Keratinocyte (primary cell): ENCODE measurements at regions not wholly inside any gene's neighbourhood (a gene's known extent, or its start where the extent isn't known, plus 50 kb on each side); places are given as distances from the start of the nearest gene placed in this dataset.

Experiments
- DNase-seq: peaks from one replicate; pipeline ENCODE4 v3.0.0-alpha.2; 2011; ENCODE audit warnings: low read depth, missing footprints, low spot score
- FAIRE-seq: peaks from 2 replicates; lab custom pipeline; 2011; peaks lifted over from hg19 to GRCh38; lab: Jason Lieb, UNC
- H2AFZ ChIP-seq: 2 replicates; pipeline ENCODE4 v1.6.0; 2012; ENCODE audit warnings: low read length, control low read depth, inconsistent platforms; ENCODE audit not compliant: control insufficient read depth
- H3K27ac ChIP-seq: 2 replicates; pipeline ENCODE4 v1.5.1; 2011; ENCODE audit warnings: low read length; ENCODE audit not compliant: control insufficient read depth, insufficient read depth
- H3K27me3 ChIP-seq: 3 replicates; pipeline ENCODE4 v1.6.0; 2011; ENCODE audit warnings: low read length; ENCODE audit not compliant: control insufficient read depth, insufficient read depth; ENCODE audit errors: extremely low read depth
- H3K36me3 ChIP-seq, 2 experiments: 2 replicates in 1 of 2; 3 replicates in 1 of 2; pipeline ENCODE4 v1.5.1; 2011; ENCODE audit warnings: low read length in 2 of 2, mild to moderate bottlenecking in 1 of 2; ENCODE audit not compliant: control insufficient read depth in 2 of 2, insufficient read depth in 2 of 2; ENCODE audit errors: extremely low read depth in 1 of 2
- H3K4me1 ChIP-seq: 3 replicates; pipeline ENCODE4 v1.5.1; 2011; ENCODE audit warnings: low read length; ENCODE audit not compliant: control insufficient read depth, insufficient read depth; ENCODE audit errors: extremely low read depth
- H3K4me2 ChIP-seq: 3 replicates; pipeline ENCODE4 v1.6.0; 2011; ENCODE audit warnings: low read depth, low read length; ENCODE audit not compliant: control insufficient read depth, insufficient read depth; ENCODE audit errors: extremely low read depth
- H3K4me3 ChIP-seq, 3 experiments: fragments of 200-600 bp in 1 of 3; sonication (generic) in 1 of 3; 2 replicates in 2 of 3; 3 replicates in 1 of 3; pipeline ENCODE4 v1.5.1; 2011 to 2016; ENCODE audit warnings: low read length in 3 of 3, mild to moderate bottlenecking in 3 of 3, control low read depth in 2 of 3, inconsistent platforms in 1 of 3, low read depth in 1 of 3, mixed read lengths in 1 of 3, mixed run types in 1 of 3, moderate library complexity in 1 of 3; ENCODE audit not compliant: control insufficient read depth in 2 of 3, insufficient read depth in 2 of 3; ENCODE audit errors: extremely low read depth in 1 of 3
- H3K79me2 ChIP-seq: 2 replicates; pipeline ENCODE4 v1.6.0; 2012; ENCODE audit warnings: low read length; ENCODE audit not compliant: control insufficient read depth, insufficient read depth
- H3K9ac ChIP-seq: 3 replicates; pipeline ENCODE4 v1.6.0; 2011; ENCODE audit warnings: low read length; ENCODE audit not compliant: control insufficient read depth, insufficient read depth; ENCODE audit errors: extremely low read depth
- H3K9me1 ChIP-seq: 3 replicates; pipeline ENCODE4 v1.6.0; 2011; ENCODE audit warnings: low read length; ENCODE audit not compliant: control insufficient read depth, insufficient read depth; ENCODE audit errors: extremely low read depth
- H3K9me3 ChIP-seq: 2 replicates; pipeline ENCODE4 v1.5.1; 2012; ENCODE audit warnings: low read depth, low read length; ENCODE audit not compliant: control insufficient read depth
- H4K20me1 ChIP-seq: 3 replicates; pipeline ENCODE4 v1.6.0; 2011; ENCODE audit warnings: low read length; ENCODE audit not compliant: control insufficient read depth, insufficient read depth; ENCODE audit errors: extremely low read depth
- EZH2 ChIP-seq: IDR thresholded peaks from one replicate; pipeline ENCODE4 v1.6.1; 2012; ENCODE audit warnings: inconsistent platforms, mild to moderate bottlenecking, low read length, moderate library complexity
- dilution Hi-C: fragments of 300-500 bp; cut with MboI; formaldehyde crosslinking; loops from one replicate; pipeline ENCODE4 v1.7.0; 2020; ENCODE audit warnings: low sequenced_read_pairs; ENCODE audit not compliant: extremely low pct_ligation_motif_present
- TF ChIP-seq, protein P1 (sequence below), 3 experiments: IDR thresholded peaks in 1 of 3; conservative IDR thresholded peaks in 1 of 3; optimal IDR thresholded peaks in 1 of 3; 2 replicates in 2 of 3; 3 replicates in 1 of 3; pipeline versions ENCODE3 to v1.5.1; 2011; ENCODE audit warnings: low read length in 3 of 3, mild to moderate bottlenecking in 3 of 3, moderate library complexity in 2 of 3, control low read depth in 1 of 3, inconsistent platforms in 1 of 3; ENCODE audit not compliant: insufficient read depth in 2 of 3; ENCODE audit errors: extremely low read depth in 1 of 3

DNA sequence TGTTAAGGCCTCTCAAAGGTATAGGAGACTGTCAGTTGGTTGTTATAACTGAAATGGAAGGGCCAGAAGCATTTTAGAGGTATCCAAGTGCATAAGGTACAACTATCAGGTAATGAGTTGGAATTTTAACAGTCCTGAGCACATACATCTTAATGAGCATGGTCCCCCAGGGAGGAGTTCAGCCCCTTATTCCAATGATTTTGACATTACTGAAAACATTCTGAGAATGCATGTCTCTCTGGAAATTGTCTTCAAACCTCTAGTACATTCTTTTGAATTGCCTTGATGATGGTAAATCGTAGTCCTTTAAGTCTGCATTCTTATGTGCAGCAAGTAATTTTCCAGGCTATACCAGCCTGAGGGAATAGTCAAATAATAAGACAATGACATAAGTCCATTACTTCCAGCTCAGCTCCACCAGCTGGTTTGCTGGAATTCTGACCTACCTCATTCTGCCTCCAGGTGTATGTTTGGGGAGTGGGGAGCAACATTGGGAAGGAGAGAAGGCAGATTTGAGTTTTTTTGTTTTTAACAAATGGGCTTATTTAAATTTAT, 239.2 kb downstream of the MSRB3 start:
- no peaks in the 10 kb centered on the region for H4K20me1 ChIP-seq
- TF ChIP-seq, protein P1, sequence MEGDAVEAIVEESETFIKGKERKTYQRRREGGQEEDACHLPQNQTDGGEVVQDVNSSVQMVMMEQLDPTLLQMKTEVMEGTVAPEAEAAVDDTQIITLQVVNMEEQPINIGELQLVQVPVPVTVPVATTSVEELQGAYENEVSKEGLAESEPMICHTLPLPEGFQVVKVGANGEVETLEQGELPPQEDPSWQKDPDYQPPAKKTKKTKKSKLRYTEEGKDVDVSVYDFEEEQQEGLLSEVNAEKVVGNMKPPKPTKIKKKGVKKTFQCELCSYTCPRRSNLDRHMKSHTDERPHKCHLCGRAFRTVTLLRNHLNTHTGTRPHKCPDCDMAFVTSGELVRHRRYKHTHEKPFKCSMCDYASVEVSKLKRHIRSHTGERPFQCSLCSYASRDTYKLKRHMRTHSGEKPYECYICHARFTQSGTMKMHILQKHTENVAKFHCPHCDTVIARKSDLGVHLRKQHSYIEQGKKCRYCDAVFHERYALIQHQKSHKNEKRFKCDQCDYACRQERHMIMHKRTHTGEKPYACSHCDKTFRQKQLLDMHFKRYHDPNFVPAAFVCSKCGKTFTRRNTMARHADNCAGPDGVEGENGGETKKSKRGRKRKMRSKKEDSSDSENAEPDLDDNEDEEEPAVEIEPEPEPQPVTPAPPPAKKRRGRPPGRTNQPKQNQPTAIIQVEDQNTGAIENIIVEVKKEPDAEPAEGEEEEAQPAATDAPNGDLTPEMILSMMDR (optimal IDR thresholded peaks at IDR 0.05 in 1 of 3, IDR thresholded peaks at IDR 0.05 in 1 of 3, conservative IDR thresholded peaks at IDR 0.05 in 1 of 3; ENCODE audit: extremely low read depth in 1 of 3, insufficient read depth in 2 of 3, low read length in 3 of 3) = no peak
- TF ChIP-seq EZH2 = no peak
- no peaks in the 10 kb centered on the region for H3K36me3 ChIP-seq
- DNase-seq (no peak), FAIRE-seq (no peak)
- dilution Hi-C loops = no loop called here
- H3K79me2 ChIP-seq = no peaks in the 10 kb centered on the region
- no peak overlapping the region for H2AFZ ChIP-seq
- H3K27ac ChIP-seq = no peak overlapping the region
- no peak overlapping the region for H3K4me3 ChIP-seq
- no peak overlapping the region for H3K9ac ChIP-seq
- no peaks in the 10 kb centered on the region for H3K27me3 ChIP-seq
- no peak overlapping the region for H3K4me2 ChIP-seq
- H3K4me1 ChIP-seq = peaks cover 5% of the 10 kb centered on the region
- no peaks in the 10 kb centered on the region for H3K9me1 ChIP-seq
- H3K9me3 ChIP-seq = no peaks in the 10 kb centered on the region

DNA sequence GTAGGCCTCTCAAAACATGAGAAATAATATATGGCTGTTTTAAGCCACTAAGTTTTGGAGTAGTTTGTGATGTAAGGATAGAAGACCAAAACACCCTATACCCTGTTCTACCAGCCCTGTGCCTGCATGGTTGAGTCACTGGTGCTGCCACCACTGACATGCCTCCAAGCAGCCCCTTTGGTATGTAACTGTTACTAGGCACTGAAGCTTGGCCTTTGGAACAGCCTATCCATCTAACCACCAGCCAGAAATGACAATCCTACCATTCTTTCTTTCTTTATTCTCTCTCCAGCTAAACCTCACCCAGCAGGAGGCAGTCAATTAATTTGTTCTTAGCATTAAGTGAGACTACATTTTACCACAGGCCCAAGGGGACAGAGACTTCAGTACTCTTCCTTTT, 240.3 kb downstream of the MSRB3 start:
- H3K4me1 ChIP-seq = peaks cover 12% of the 10 kb centered on the region
- H4K20me1 ChIP-seq = no peaks in the 10 kb centered on the region
- no peak overlapping the region for H3K4me3 ChIP-seq
- no peak overlapping the region for H3K9ac ChIP-seq
- H3K36me3 ChIP-seq = no peaks in the 10 kb centered on the region
- dilution Hi-C loops = no loop called here
- DNase-seq = no peak
- FAIRE-seq = peak; percentile 63
- no peaks in the 10 kb centered on the region for H3K9me1 ChIP-seq
- no peaks in the 10 kb centered on the region for H3K27me3 ChIP-seq
- no peaks in the 10 kb centered on the region for H3K9me3 ChIP-seq
- no peak overlapping the region for H2AFZ ChIP-seq
- TF ChIP-seq EZH2 = no peak
- TF ChIP-seq, protein P1 (optimal IDR thresholded peaks at IDR 0.05 in 1 of 3, IDR thresholded peaks at IDR 0.05 in 1 of 3, conservative IDR thresholded peaks at IDR 0.05 in 1 of 3; ENCODE audit: extremely low read depth in 1 of 3, insufficient read depth in 2 of 3, low read length in 3 of 3) = peak in 1 of 3 experiments; percentile 0
- no peaks in the 10 kb centered on the region for H3K79me2 ChIP-seq
- no peak overlapping the region for H3K27ac ChIP-seq
- H3K4me2 ChIP-seq = no peak overlapping the region
